ENCODE measurements at regions not wholly inside any gene's neighbourhood (a gene's known extent, or its start where the extent isn't known, plus 50 kb on each side); places are given as distances from the start of the nearest gene placed in this dataset.
A peak's percentile ranks its signal among the peaks of the same experiment; 100 is the strongest.

- no peak for DNase-seq
Observed at GRCh38 chr1:213688655-213689054, 299.1 kb upstream of the PROX1 start.

GRCh38 chr1:213689260-213689659, 298.5 kb upstream of the PROX1 start:
- DNase-seq = peak; percentile 21

GRCh38 chr1:213690341-213690917, 297.3 kb upstream of the PROX1 start:
- DNase-seq = peak; percentile 60

GRCh38 chr1:213692321-213692720, 295.5 kb upstream of the PROX1 start:
- DNase-seq = no peak

- peak; percentile 59 for DNase-seq
Observed at GRCh38 chr1:213693864-213694263, 293.9 kb upstream of the PROX1 start.

GRCh38 chr1:213697192-213697802, 290.5 kb upstream of the PROX1 start:
- DNase-seq = no peak

- DNase-seq = no peak
Observed at GRCh38 chr1:213698092-213698702, 289.6 kb upstream of the PROX1 start.

GRCh38 chr1:213702703-213703102, 285.1 kb upstream of the PROX1 start:
- DNase-seq = no peak

GRCh38 chr1:213704941-213705340, 282.8 kb upstream of the PROX1 start:
- peak; percentile 37 for DNase-seq

GRCh38 chr1:213711833-213712490, 275.8 kb upstream of the PROX1 start:
- DNase-seq = peak; percentile 13

- peak; percentile 97 for DNase-seq
Observed at GRCh38 chr1:213714645-213715044, 273.1 kb upstream of the PROX1 start.

- peak; percentile 62 for DNase-seq
Observed at GRCh38 chr1:213715182-213715581, 272.6 kb upstream of the PROX1 start.

- DNase-seq = peak; percentile 22
Observed at GRCh38 chr1:213719462-213719861, 268.3 kb upstream of the PROX1 start.

GRCh38 chr1:213720032-213720431, 267.7 kb upstream of the PROX1 start:
- DNase-seq = peak; percentile 97

- DNase-seq = no peak
Observed at GRCh38 chr1:213723187-213723586, 264.6 kb upstream of the PROX1 start.

- no peak for DNase-seq
Observed at GRCh38 chr1:213724640-213725536, 262.9 kb upstream of the PROX1 start.

GRCh38 chr1:213727853-213728592, 259.8 kb upstream of the PROX1 start:
- no peak for DNase-seq

- no peak for DNase-seq
Observed at GRCh38 chr1:213728593-213729536, 258.9 kb upstream of the PROX1 start.

GRCh38 chr1:213733705-213734104, 254.1 kb upstream of the PROX1 start:
- DNase-seq = no peak

- DNase-seq = peak; percentile 25
Observed at GRCh38 chr1:213737398-213738035, 250.3 kb upstream of the PROX1 start.
